Ectodermal cell (in vitro differentiated cells): ENCODE measurements at regions not wholly inside any gene's neighbourhood (a gene's known extent, or its start where the extent isn't known, plus 50 kb on each side); places are given as distances from the start of the nearest gene placed in this dataset.

Experiments used
- H3K27ac ChIP-seq: 2 replicates; pipeline ENCODE4 v1.7.0; 2013; ENCODE audit warnings: mild to moderate bottlenecking, low read depth, low read length; ENCODE audit not compliant: insufficient read depth, poor library complexity, severe bottlenecking
- H3K27me3 ChIP-seq: 2 replicates; pipeline ENCODE4 v1.7.0; 2013; ENCODE audit warnings: mild to moderate bottlenecking, low read length; ENCODE audit not compliant: insufficient read depth, control insufficient read depth, poor library complexity, severe bottlenecking
- H3K36me3 ChIP-seq: one replicate; pipeline ENCODE4 v1.7.0; 2013; ENCODE audit warnings: low read length; ENCODE audit not compliant: control insufficient read depth, insufficient read depth
- H3K4me1 ChIP-seq: one replicate; pipeline ENCODE4 v1.7.0; 2013; ENCODE audit warnings: low read length; ENCODE audit not compliant: control insufficient read depth, insufficient read depth
- H3K4me3 ChIP-seq: 2 replicates; pipeline ENCODE4 v1.7.0; 2013; ENCODE audit warnings: low read depth, low read length, control low read depth; ENCODE audit not compliant: insufficient read depth
- H3K9me3 ChIP-seq: 2 replicates; pipeline ENCODE4 v1.7.0; 2013; ENCODE audit warnings: mild to moderate bottlenecking, low read length, moderate library complexity; ENCODE audit not compliant: control insufficient read depth
- WGBS, 2 experiments: methylation state at CpG; one replicate each; pipeline ENCODE4 v1.1.7; 2013; ENCODE audit warnings: missing lambda C conversion rate in 2 of 2; 5-methylcytosine and 5-hydroxymethylcytosine counted together

DNA sequence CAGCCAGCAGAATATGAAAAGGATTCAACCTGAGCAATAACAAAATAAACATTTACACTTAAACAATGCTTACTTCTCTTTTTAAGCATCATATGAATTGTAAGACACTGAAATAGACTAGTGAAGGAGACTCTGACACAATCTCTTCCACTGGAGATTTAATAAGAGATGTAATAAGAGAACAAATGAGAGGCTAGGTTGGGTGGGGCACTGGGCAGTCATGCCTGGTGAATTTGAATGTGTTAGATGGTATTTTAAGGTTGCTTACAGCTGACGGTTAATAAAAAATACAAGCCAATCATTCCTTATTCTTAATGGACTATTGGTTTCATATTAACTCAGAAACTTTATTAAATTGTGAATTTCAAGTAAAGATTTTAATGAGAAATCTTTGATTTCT is 105.9 kb upstream of the TARS1 start:
- Histone ChIP-seq H3K9me3 (no peaks in the 10 kb centered on the region), H3K4me1 (peaks cover 8% of the 10 kb centered on the region), H3K27ac (no peak overlapping the region), H3K4me3 (no peak overlapping the region), H3K27me3 (no peaks in the 10 kb centered on the region), H3K36me3 (no peaks in the 10 kb centered on the region)
- no CpG with 5 or more reads among the region's 1 CpG for WGBS, 2 experiments

DNA sequence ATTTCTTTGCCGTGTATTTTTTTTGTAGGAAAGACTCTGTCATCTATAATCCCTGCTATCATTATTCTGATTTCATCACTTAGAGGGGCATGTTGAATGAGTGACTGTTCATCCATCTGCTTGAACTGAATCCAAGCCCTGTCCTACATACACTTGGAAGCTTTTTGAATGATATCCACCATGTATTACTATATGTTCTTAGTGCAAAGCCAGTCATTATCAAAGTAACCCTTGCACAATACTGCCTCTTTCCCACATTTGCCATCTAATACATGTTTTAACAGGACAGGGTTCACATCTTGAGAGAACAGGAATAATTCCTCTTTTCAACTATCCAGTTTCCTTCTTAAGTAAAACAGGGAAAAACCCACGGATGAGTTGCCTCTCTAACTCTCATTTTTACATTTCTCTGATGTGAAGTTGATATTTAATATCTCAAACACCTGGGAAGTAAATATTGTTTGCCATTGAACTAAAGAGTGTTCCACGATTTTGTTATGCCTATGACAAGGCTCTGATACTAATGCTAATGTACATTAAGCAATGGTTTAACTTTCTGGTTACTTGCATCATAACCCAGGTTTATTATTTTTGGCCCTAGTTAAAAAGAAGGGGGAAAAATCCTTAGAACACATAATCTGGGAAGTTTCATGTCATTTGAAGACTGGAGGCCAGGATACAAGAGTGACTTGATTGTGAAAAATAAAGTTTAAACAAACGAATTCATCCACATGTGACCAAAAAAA is 103.7 kb upstream of the TARS1 start:
- H3K4me1 ChIP-seq = peaks cover 8% of the 10 kb centered on the region
- H3K9me3 ChIP-seq = no peaks in the 10 kb centered on the region
- WGBS, 2 experiments = 89 to 93% methylated on average over 3 to 4 of the region's 4 CpGs
- no peaks in the 10 kb centered on the region for H3K27me3 ChIP-seq
- no peaks in the 10 kb centered on the region for H3K36me3 ChIP-seq
- H3K27ac ChIP-seq = no peak overlapping the region
- no peak overlapping the region for H3K4me3 ChIP-seq

DNA sequence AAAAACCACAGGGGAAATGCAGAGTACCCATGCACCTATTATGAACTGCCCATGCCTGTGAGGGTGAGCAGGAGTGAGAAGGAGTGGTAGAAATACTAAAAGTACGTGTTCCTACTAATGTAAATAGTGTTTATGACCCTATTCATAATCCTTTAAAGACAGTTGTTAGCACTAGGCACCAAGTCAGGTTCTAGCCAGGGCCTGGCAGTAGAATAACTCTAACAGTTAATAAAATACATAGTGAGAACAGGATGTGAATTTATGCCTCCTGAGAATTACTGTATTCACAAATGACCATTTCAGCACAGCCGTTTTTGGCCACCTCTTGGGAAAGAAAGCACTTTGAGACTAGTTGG is 103.2 kb upstream of the TARS1 start:
- H3K36me3 ChIP-seq = no peaks in the 10 kb centered on the region
- WGBS, 2 experiments = 88 to 92% methylated on average over 2 of the region's 2 CpGs
- no peak overlapping the region for H3K4me3 ChIP-seq
- H3K9me3 ChIP-seq = no peaks in the 10 kb centered on the region
- peaks cover 8% of the 10 kb centered on the region for H3K4me1 ChIP-seq
- no peak overlapping the region for H3K27ac ChIP-seq
- no peaks in the 10 kb centered on the region for H3K27me3 ChIP-seq

DNA sequence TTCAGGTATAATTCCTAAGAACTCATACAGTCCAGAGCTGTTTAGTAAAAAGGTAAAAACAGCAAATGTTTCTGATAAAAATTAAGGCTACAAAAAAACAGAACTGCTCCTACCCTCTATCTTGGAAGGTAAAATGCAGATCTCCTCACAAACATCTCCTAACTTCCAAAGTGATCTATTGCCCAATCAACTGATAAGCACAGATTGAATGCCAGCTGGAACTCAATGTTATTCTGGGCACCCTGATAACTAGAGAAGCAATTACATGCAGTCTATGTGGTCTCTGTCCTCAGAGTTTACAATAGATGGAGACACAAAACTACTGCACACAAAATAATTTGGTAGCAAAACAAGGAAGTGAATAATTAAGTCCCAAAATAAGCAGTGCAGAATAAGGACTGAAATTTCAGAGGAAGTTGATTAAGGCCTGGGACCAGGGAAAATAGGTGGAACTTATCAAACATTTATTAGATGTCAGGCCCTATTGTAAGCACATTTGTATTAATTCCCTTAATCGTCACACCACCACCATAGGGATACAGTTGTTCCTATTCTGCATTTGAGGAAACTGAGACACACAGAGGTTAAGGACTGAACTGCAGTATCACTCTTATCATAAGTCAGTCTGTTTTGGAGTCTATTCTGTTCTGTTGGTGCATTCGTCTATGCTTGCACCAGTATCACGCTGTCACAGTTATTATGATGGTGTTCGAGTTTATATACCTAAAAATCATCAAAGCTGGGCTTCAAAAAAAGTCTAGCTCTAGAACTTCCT is 102.2 kb upstream of the TARS1 start:
- Histone ChIP-seq H3K27ac (no peak overlapping the region), H3K9me3 (no peaks in the 10 kb centered on the region), H3K36me3 (no peaks in the 10 kb centered on the region), H3K4me1 (peaks cover 8% of the 10 kb centered on the region), H3K4me3 (no peak overlapping the region), H3K27me3 (no peaks in the 10 kb centered on the region)
- 98 to 100% methylated on average over 4 of the region's 4 CpGs for WGBS, 2 experiments

DNA sequence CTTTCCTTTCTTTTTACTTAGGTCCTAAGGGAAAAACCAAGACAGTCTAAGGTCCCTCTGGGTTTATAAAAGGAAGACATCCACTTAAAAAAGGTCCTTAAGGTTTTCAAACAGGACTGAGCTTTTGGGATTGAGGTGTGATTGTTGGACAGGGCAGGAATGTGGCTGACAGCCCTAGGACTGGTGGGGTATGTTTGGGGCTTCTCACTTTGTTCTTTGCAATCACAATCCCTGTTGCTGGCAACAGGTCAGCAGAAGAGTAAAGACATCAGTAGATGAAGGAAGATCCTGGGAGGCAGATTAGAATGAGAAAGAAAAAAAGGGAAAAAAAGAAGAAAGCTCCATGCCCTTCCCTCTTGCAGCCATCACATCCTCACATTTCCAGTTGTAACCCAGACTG is 101.4 kb upstream of the TARS1 start:
- no peaks in the 10 kb centered on the region for H3K36me3 ChIP-seq
- H3K4me1 ChIP-seq = peaks cover 8% of the 10 kb centered on the region
- no peaks in the 10 kb centered on the region for H3K9me3 ChIP-seq
- no peak overlapping the region for H3K27ac ChIP-seq
- H3K4me3 ChIP-seq = no peak overlapping the region
- H3K27me3 ChIP-seq = no peaks in the 10 kb centered on the region

DNA sequence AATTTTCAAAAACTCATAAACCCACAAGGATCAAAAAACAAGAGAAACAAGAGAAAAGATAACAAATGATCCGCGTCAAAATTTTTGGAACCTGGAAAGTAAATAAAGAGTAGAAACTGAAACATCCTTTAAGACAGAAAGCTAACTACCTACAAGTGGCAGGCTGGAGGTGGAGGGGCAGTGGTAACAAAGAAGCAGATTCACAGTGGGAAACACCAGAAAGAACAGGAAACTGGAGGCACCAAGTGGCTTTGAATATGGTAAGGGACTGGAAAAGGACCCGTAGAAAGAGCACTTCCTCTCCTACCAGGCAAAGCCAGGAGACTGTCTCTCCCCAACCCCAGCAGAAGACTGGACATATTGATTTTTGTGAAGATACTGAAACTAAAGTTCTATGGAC is 100.6 kb upstream of the TARS1 start:
- H3K27me3 ChIP-seq = no peaks in the 10 kb centered on the region
- no peaks in the 10 kb centered on the region for H3K9me3 ChIP-seq
- H3K36me3 ChIP-seq = no peaks in the 10 kb centered on the region
- peaks cover 8% of the 10 kb centered on the region for H3K4me1 ChIP-seq
- H3K4me3 ChIP-seq = no peak overlapping the region
- no peak overlapping the region for H3K27ac ChIP-seq
- 11 to 33% methylated on average over 3 of the region's 3 CpGs for WGBS, 2 experiments

DNA sequence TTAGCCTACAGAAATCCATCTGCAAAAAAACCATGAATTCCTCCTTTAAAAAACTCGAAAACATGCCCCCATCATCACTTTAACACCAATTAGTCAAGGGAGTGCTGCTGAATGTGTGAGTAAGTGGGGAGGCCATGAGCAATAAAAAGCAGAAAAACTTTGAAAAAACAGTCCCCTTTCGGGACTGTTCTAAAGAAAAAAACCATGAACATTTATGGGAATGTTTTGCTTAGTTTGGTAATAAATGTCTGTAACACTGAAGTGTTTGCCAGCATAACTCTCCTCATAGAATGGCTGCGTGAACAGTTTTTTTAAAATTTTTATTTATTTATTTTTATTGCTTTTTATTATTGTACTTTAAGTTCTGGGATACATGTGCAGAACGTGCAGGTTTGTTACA is 99.4 kb upstream of the TARS1 start:
- no peak overlapping the region for H3K4me3 ChIP-seq
- no peaks in the 10 kb centered on the region for H3K27me3 ChIP-seq
- H3K36me3 ChIP-seq = no peaks in the 10 kb centered on the region
- no peak overlapping the region for H3K27ac ChIP-seq
- 91 to 97% methylated on average over 2 to 3 of the region's 4 CpGs for WGBS, 2 experiments
- peaks cover 8% of the 10 kb centered on the region for H3K4me1 ChIP-seq
- H3K9me3 ChIP-seq = no peaks in the 10 kb centered on the region

DNA sequence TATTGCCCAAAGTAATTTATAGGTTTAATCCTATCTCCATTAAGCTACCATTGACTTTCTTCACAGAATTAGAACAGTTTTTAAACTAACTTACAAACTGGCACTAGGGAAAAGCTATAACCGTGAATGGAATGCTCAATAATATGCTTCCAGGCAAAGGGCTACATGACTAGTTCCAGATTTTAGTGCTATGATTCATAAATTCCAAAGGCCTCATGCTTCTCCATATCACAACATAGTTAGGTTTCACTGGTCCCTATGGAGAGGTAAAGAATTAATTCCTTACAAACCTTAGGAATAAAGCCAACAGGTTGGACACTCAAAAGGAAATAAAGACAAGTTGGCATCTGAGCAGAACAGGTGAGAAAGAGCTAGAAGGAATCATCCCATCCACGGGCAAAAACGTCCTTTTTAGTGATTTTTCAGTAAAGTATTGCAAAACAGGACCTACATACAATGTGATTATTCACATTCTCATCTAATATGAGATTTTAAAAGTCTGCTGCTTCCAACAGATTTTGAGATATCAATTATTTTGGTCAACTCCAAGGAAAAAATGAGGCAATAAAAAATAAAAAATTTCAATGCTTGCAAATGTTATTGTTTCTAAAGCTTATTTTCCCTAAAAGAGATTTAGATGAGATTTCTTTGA is 97.0 kb upstream of the TARS1 start:
- no peaks in the 10 kb centered on the region for H3K36me3 ChIP-seq
- H3K4me3 ChIP-seq = no peak overlapping the region
- no peaks in the 10 kb centered on the region for H3K9me3 ChIP-seq
- H3K27ac ChIP-seq = no peak overlapping the region
- WGBS, 2 experiments = 86 to 90% methylated on average over 3 of the region's 3 CpGs
- peaks cover 6% of the 10 kb centered on the region for H3K4me1 ChIP-seq
- H3K27me3 ChIP-seq = no peaks in the 10 kb centered on the region

DNA sequence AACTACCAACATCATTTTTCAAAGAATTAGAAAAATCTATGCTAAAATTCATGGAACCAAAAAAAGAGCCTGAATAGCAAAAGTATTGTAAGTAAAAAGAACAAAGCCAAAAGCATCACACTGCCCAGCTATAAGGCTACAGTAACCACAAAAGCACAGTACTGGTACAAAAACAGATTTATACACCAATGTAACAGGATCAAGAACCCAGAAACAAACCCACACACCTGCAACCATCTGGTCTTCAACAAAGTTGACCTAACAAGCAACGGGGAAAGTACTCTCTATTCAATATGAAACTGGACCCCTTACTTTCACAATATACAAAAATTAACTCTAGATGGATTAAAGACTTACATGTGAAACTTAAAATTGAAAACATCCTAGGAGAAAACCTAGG is 94.2 kb upstream of the TARS1 start:
- Histone ChIP-seq H3K4me3 (no peak overlapping the region), H3K4me1 (no peaks in the 10 kb centered on the region), H3K36me3 (no peaks in the 10 kb centered on the region), H3K9me3 (no peaks in the 10 kb centered on the region), H3K27ac (no peak overlapping the region), H3K27me3 (no peaks in the 10 kb centered on the region)
- 75 to 79% methylated on average over 1 of the region's 1 CpG for WGBS, 2 experiments

DNA sequence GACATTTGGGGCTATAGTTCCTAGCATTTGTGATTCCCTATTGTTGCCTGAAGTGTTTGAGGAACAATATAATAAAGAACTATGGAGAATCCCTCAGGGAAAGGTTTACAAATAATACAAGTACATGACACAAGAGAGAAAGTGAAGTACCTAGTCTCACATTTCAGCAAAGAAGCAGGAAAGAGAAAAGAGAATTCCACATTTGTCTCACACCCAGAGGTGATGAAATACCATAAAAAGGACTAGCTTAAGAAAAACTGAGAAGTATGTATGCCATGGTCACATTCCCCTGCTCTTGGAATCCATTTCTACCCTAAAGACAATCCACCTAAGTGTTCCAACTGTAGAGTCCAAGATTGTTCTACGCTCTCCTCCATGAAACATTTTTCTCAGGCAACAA is 79.0 kb upstream of the TARS1 start:
- Histone ChIP-seq H3K27me3 (no peaks in the 10 kb centered on the region), H3K9me3 (no peaks in the 10 kb centered on the region), H3K27ac (no peak overlapping the region), H3K36me3 (no peaks in the 10 kb centered on the region), H3K4me1 (no peaks in the 10 kb centered on the region), H3K4me3 (no peak overlapping the region)
- 100% methylated on average over 1 of the region's 1 CpG; no CpG with 5 or more reads in 1 of the 2 experiments for WGBS, 2 experiments
